ENCODE measurements at regions not wholly inside any gene's neighbourhood (a gene's known extent, or its start where the extent isn't known, plus 50 kb on each side); places are given as distances from the start of the nearest gene placed in this dataset.

DNA sequence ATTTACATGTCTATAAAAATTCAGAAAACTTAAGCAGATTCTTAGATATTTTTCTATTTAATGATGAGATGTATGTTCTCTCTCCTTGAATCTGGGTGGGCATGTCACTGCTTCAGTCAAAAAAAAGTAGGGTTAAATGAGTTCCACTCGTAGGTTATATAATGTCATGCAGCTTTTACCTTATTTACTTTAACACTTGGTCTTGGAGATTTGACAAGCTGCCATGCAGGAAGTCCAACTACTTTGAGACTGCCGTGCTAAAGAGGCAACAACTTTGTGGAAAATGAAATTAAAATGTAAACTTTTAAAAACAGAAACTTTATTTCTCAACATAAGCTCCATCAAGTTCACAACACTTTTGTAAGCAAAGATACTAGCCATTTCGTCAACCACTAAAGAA lies 1336.0 kb upstream of the CDH8 start:
- no peak overlapping the region for H3K27ac Mint-ChIP-seq

DNA sequence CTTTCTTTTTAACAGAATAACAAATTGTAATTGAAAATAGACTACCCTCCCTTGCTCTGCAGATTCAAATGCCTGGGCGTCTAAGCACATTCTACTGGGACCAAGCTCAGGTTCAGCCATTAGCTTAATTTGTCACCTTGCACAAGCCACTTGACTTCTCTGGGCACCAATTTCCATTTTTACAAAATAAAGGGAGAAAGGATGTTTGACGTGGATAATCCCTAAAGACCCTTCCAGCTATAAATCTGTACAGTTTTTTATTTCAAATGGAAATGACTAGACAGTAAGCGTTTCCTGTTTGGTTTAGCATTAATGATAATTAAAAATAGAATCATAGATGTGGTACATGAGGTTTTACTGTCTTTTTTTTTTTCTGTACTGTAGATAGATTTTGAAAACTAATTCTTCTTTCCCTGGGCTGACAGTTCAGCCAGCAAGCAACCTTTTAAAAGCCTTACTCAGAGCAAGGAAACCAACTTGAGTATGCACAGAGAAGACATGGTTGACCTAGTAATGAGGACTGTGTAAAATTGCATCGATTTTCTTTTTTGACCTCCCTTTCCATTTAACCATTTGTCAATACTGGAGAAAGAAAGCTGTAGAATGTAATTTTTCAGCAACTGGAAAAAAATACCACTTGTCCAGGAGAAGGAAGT lies 1329.5 kb upstream of the CDH8 start:
- ChIA-PET POLR2A (interaction anchor here (0.6 kb wide), 1 partner anchor 17 kb away, joined by 9 read pairs; no protein-coding TSS in a partner anchor), CTCF (no interaction called here)
- Mint-ChIP-seq H3K4me3 (no peak overlapping the region), H3K27ac (no peak overlapping the region), H3K36me3 (ENCODE audit: low read depth) (no peaks in the 10 kb centered on the region), H3K27me3 (no peaks in the 10 kb centered on the region), H3K9me3 (peaks cover 3% of the 10 kb centered on the region), H3K4me1 (no peaks in the 10 kb centered on the region)
- TF ChIP-seq, protein P1, sequence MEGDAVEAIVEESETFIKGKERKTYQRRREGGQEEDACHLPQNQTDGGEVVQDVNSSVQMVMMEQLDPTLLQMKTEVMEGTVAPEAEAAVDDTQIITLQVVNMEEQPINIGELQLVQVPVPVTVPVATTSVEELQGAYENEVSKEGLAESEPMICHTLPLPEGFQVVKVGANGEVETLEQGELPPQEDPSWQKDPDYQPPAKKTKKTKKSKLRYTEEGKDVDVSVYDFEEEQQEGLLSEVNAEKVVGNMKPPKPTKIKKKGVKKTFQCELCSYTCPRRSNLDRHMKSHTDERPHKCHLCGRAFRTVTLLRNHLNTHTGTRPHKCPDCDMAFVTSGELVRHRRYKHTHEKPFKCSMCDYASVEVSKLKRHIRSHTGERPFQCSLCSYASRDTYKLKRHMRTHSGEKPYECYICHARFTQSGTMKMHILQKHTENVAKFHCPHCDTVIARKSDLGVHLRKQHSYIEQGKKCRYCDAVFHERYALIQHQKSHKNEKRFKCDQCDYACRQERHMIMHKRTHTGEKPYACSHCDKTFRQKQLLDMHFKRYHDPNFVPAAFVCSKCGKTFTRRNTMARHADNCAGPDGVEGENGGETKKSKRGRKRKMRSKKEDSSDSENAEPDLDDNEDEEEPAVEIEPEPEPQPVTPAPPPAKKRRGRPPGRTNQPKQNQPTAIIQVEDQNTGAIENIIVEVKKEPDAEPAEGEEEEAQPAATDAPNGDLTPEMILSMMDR (IDR thresholded peaks at IDR 0.05), result no peak
- no peak for ATAC-seq (ENCODE audit: low read depth)
- DNase-seq, result no peak
- intact Hi-C loops (cut with micrococcal nuclease), result no loop called here

More for the DNA sequence above, 1336.0 kb upstream of the CDH8 start:
- no peaks in the 10 kb centered on the region for H3K36me3 Mint-ChIP-seq (ENCODE audit: low read depth)
- peaks cover 5% of the 10 kb centered on the region for H3K9me3 Mint-ChIP-seq
- ChIA-PET CTCF (no interaction called here), POLR2A (no interaction called here)
- intact Hi-C loops (cut with micrococcal nuclease), result no loop called here
- H3K27me3 Mint-ChIP-seq, result no peaks in the 10 kb centered on the region
- ATAC-seq (ENCODE audit: low read depth) (no peak), DNase-seq (no peak)
- TF ChIP-seq, protein P1 (IDR thresholded peaks at IDR 0.05), result no peak
- no peaks in the 10 kb centered on the region for H3K4me1 Mint-ChIP-seq
- no peak overlapping the region for H3K4me3 Mint-ChIP-seq

DNA sequence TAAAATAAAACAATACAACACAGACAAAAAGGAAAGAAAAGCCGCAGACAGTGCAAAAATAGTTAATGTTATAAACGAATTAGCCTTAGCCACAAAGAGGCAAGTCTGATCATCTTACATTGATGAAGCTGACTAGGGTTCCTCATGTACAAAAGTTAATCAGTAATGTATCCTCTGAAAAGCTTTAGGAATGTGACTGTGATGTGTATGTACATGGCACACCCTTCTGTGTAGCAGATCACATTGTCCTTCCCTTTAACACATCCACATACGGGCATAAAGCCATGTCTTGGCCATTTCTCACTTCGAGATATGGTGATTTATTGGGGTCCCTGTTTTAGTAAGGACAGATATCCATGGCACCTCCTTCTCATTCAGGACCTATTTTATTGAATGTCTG lies 1327.5 kb upstream of the CDH8 start:
- no peaks in the 10 kb centered on the region for H3K36me3 Mint-ChIP-seq (ENCODE audit: low read depth)
- H3K27me3 Mint-ChIP-seq, result no peaks in the 10 kb centered on the region
- H3K4me3 Mint-ChIP-seq, result no peak overlapping the region
- intact Hi-C loops (cut with micrococcal nuclease), result no loop called here
- POLR2A ChIA-PET, result no interaction called here
- TF ChIP-seq, protein P1 (IDR thresholded peaks at IDR 0.05), result no peak
- no peaks in the 10 kb centered on the region for H3K4me1 Mint-ChIP-seq
- no peak for ATAC-seq (ENCODE audit: low read depth)
- no peak for DNase-seq
- H3K9me3 Mint-ChIP-seq, result no peaks in the 10 kb centered on the region
- no peak overlapping the region for H3K27ac Mint-ChIP-seq
- CTCF ChIA-PET, result no interaction called here

DNA sequence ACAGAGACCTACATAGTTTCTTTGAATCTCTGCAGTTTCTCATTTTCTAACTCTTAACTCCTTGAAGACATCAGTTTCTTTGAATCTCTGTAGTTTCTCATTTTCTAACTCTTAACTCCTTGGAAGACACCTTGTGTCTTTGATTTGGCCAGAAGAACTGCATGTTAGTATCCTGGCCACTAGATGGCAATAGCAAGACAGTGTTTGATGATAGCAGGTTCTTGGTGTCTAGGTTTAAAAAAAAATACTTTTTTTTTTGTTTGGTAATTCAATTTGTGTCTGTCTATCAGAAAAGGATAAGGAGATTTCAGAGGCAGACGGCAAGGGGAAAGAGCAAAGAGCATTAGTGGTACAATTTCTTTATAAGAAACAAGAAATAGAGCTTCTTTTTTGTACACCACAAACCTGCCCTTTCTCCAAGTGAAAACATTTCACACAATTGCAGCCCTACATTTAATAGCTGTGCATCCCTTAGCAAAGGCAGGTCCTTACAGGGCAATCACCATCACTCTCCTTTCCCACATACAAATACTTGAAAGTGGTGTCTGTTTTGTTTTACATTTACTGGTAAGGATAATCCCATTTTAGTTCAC lies 1324.9 kb upstream of the CDH8 start:
- no peaks in the 10 kb centered on the region for H3K9me3 Mint-ChIP-seq
- no peak for DNase-seq
- TF ChIP-seq, protein P1 (IDR thresholded peaks at IDR 0.05), result no peak
- no peaks in the 10 kb centered on the region for H3K4me1 Mint-ChIP-seq
- H3K27ac Mint-ChIP-seq, result no peak overlapping the region
- intact Hi-C loops (cut with micrococcal nuclease), result no loop called here
- H3K4me3 Mint-ChIP-seq, result no peak overlapping the region
- H3K36me3 Mint-ChIP-seq (ENCODE audit: low read depth), result no peaks in the 10 kb centered on the region
- ATAC-seq (ENCODE audit: low read depth), result no peak
- ChIA-PET POLR2A (no interaction called here), CTCF (interaction anchor here (1.1 kb wide), 1 partner anchor 20 kb away, joined by 4 read pairs; no protein-coding TSS in a partner anchor)
- H3K27me3 Mint-ChIP-seq, result no peaks in the 10 kb centered on the region

DNA sequence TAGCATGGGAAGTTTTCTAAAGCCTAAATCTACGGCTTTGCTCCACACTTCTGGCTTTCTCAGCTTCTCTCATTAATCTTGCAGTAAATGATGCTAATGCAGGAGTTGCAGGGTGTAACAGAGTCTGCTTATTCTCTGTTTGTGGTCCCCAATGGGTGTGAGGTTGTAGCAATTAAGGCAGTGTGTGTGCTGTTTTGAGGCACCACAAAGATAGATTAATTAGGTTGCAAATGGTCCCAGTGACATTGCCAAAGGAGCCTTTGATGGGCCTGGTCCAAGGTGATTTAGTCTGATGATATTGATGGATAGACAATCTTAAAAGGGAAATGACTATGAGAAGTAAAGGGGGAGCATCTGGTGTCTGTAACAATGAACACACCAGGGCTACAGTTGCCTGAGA lies 1313.7 kb upstream of the CDH8 start:
- ChIA-PET POLR2A (no interaction called here), CTCF (no interaction called here)
- ATAC-seq (ENCODE audit: low read depth) (no peak), DNase-seq (no peak)
- Mint-ChIP-seq H3K9me3 (peaks cover 2% of the 10 kb centered on the region), H3K27me3 (no peaks in the 10 kb centered on the region), H3K27ac (no peak overlapping the region), H3K4me3 (no peak overlapping the region), H3K36me3 (ENCODE audit: low read depth) (no peaks in the 10 kb centered on the region), H3K4me1 (no peaks in the 10 kb centered on the region)
- TF ChIP-seq, protein P1 (IDR thresholded peaks at IDR 0.05), result no peak
- intact Hi-C loops (cut with micrococcal nuclease), result no loop called here

Data from activated B cell treated with CpG ODN at 0.5 μM for 24 hours (primary cell).